ENCODE measurements at regions not wholly inside any gene's neighbourhood (a gene's known extent, or its start where the extent isn't known, plus 50 kb on each side); places are given as distances from the start of the nearest gene placed in this dataset.
"Not testable (repeated sequence)": the region's sequence is repeated elsewhere in the genome, so short reads cannot be mapped to it uniquely, and the experiment has no call there.

- no peak for DNase-seq
Measured at GRCh38 chr20:60780388-60781025, 471.6 kb upstream of the CDH4 start.

- no peak for DNase-seq
Measured at GRCh38 chr20:60782959-60783625, 469.0 kb upstream of the CDH4 start.

- no peak for DNase-seq
Measured at GRCh38 chr20:60785301-60785700, 466.8 kb upstream of the CDH4 start.

GRCh38 chr20:60785785-60786184 lies 466.3 kb upstream of the CDH4 start:
- DNase-seq, result no peak

GRCh38 chr20:60786686-60787217 lies 465.3 kb upstream of the CDH4 start:
- DNase-seq, result no peak

- no peak for DNase-seq
Measured at GRCh38 chr20:60787276-60787675, 464.8 kb upstream of the CDH4 start.

GRCh38 chr20:60788070-60788469 lies 464.0 kb upstream of the CDH4 start:
- no peak for DNase-seq

- DNase-seq, result no peak
Measured at GRCh38 chr20:60789399-60789798, 462.7 kb upstream of the CDH4 start.

GRCh38 chr20:60790339-60790738 lies 461.7 kb upstream of the CDH4 start:
- DNase-seq, result not testable (repeated sequence)

GRCh38 chr20:60791823-60792222 lies 460.2 kb upstream of the CDH4 start:
- DNase-seq, result no peak

GRCh38 chr20:60792941-60793340 lies 459.1 kb upstream of the CDH4 start:
- DNase-seq, result no peak

- DNase-seq, result no peak
Measured at GRCh38 chr20:60794674-60795073, 457.4 kb upstream of the CDH4 start.

GRCh38 chr20:60795651-60796050 lies 456.4 kb upstream of the CDH4 start:
- DNase-seq, result no peak

- no peak for DNase-seq
Measured at GRCh38 chr20:60800185-60800584, 451.9 kb upstream of the CDH4 start.

GRCh38 chr20:60802676-60803075 lies 449.4 kb upstream of the CDH4 start:
- no peak for DNase-seq

GRCh38 chr20:60803335-60804055 lies 448.6 kb upstream of the CDH4 start:
- DNase-seq, result no peak

GRCh38 chr20:60804240-60804917 lies 447.7 kb upstream of the CDH4 start:
- no peak for DNase-seq

- DNase-seq, result no peak
Measured at GRCh38 chr20:60804918-60805630, 447.0 kb upstream of the CDH4 start.

GRCh38 chr20:60806354-60806753 lies 445.7 kb upstream of the CDH4 start:
- DNase-seq, result no peak

- DNase-seq, result no peak
Measured at GRCh38 chr20:60806824-60807223, 445.2 kb upstream of the CDH4 start.

- no peak for DNase-seq
Measured at GRCh38 chr20:60808003-60808672, 443.9 kb upstream of the CDH4 start.

- DNase-seq, result no peak
Measured at GRCh38 chr20:60808701-60809100, 443.4 kb upstream of the CDH4 start.

Data from effector CD4-positive, alpha-beta T cell (primary cell).